SK-N-SH (cell line): ENCODE measurements at regions not wholly inside any gene's neighbourhood (a gene's known extent, or its start where the extent isn't known, plus 50 kb on each side); places are given as distances from the start of the nearest gene placed in this dataset.

ENCODE experiments used
- CTCF ChIP-seq: fragments of 200-600 bp; sonication (generic); IDR thresholded peaks from 2 replicates; pipeline ENCODE4 v1.6.1; 2017; ENCODE audit warnings: antibody characterized with exemption, mild to moderate bottlenecking, moderate library complexity
- EZH2phosphoT487 ChIP-seq: fragments of 200-600 bp; sonication (generic); IDR thresholded peaks from 2 replicates; pipeline ENCODE4 v1.6.1; 2017; ENCODE audit warnings: low read depth, mixed run types, mild to moderate bottlenecking, antibody characterized with exemption, moderate library complexity, borderline replicate concordance
- FOXM1 ChIP-seq: IDR thresholded peaks from 2 replicates; pipeline ENCODE4 v1.4.0; 2012; ENCODE audit warnings: low read depth, mild to moderate bottlenecking
- GABPA ChIP-seq: IDR thresholded peaks from 2 replicates; pipeline ENCODE4 v1.4.0; 2012; ENCODE audit warnings: low read depth, mild to moderate bottlenecking
- MAX ChIP-seq: IDR thresholded peaks from 2 replicates; pipeline ENCODE4 v1.4.0; 2012; ENCODE audit warnings: low read depth
- NRF1 ChIP-seq: IDR thresholded peaks from 2 replicates; pipeline ENCODE4 v1.6.1; 2012; ENCODE audit warnings: low read depth, mild to moderate bottlenecking, low read length
- POLR2AphosphoS5 ChIP-seq: IDR thresholded peaks from 2 replicates; pipeline ENCODE4 v1.6.1; 2012; ENCODE audit warnings: low read depth, low read length
- RAD21 ChIP-seq: IDR thresholded peaks from 2 replicates; pipeline ENCODE4 v1.6.1; 2012; ENCODE audit warnings: mild to moderate bottlenecking, low read length
- SMC3 ChIP-seq: IDR thresholded peaks from 2 replicates; pipeline ENCODE4 v1.6.1; 2012; ENCODE audit warnings: low read depth, low read length, improper control_type of control experiment

- TF ChIP-seq CTCF: no peak
- no peak for TF ChIP-seq MAX
- no peak for TF ChIP-seq FOXM1
- no peak for TF ChIP-seq EZH2phosphoT487
- TF ChIP-seq SMC3: no peak
- no peak for TF ChIP-seq GABPA
- TF ChIP-seq RAD21: no peak
- TF ChIP-seq POLR2AphosphoS5: no peak
- no peak for TF ChIP-seq NRF1
Observed at GRCh38 chr2:55761526-55761925, 67.9 kb upstream of the PNPT1 start.
